ENCODE measurements at regions not wholly inside any gene's neighbourhood (a gene's known extent, or its start where the extent isn't known, plus 50 kb on each side); places are given as distances from the start of the nearest gene placed in this dataset.

- TF ChIP-seq POLR2A (IDR thresholded peaks at IDR 0.05) = no peak
- no peak for TF ChIP-seq CTCF (IDR thresholded peaks at IDR 0.05)
Observed at GRCh38 chr6:126147291-126147815, 161.0 kb downstream of the TRMT11 start.

Measured in uterus (tissue), 2 donors.